Thymus (tissue), 11 donors: ENCODE measurements at regions not wholly inside any gene's neighbourhood (a gene's known extent, or its start where the extent isn't known, plus 50 kb on each side); places are given as distances from the start of the nearest gene placed in this dataset.

Experiments used
- DNase-seq, 9 donors: peaks; one replicate each; pipeline ENCODE4 v3.0.0-alpha.2; 2013; ENCODE audit warnings: low spot score in 9 of 9, low read depth in 6 of 9, missing footprints in 1 of 9
- H3K27ac ChIP-seq, 2 donors: one replicate each; pipeline ENCODE4 v1.5.1; 2013; ENCODE audit warnings: control low read depth in 1 of 2, low read depth in 1 of 2, low read length in 1 of 2, mild to moderate bottlenecking in 1 of 2, moderate library complexity in 1 of 2
- H3K27me3 ChIP-seq, 2 donors: one replicate each; pipeline ENCODE4 v1.5.1; 2013; ENCODE audit warnings: low read length in 1 of 2; ENCODE audit not compliant: control insufficient read depth in 2 of 2, insufficient read depth in 1 of 2
- H3K36me3 ChIP-seq, 2 donors: one replicate each; pipeline ENCODE4 v1.5.1; 2013; ENCODE audit warnings: low read length in 1 of 2, mild to moderate bottlenecking in 1 of 2, moderate library complexity in 1 of 2; ENCODE audit not compliant: control insufficient read depth in 2 of 2, insufficient read depth in 2 of 2
- H3K4me1 ChIP-seq, 2 donors: one replicate each; pipeline ENCODE4 v1.5.1; 2013; ENCODE audit warnings: low read length in 2 of 2; ENCODE audit not compliant: control insufficient read depth in 2 of 2, insufficient read depth in 2 of 2
- H3K4me3 ChIP-seq, 2 donors: one replicate each; pipeline ENCODE4 v1.5.1; 2013; ENCODE audit warnings: low read length in 2 of 2, control low read depth in 1 of 2, mild to moderate bottlenecking in 1 of 2
- H3K9me3 ChIP-seq, 2 donors: one replicate each; pipeline ENCODE4 v1.5.1; 2013; ENCODE audit warnings: low read length in 1 of 2, mild to moderate bottlenecking in 1 of 2; ENCODE audit not compliant: control insufficient read depth in 2 of 2, insufficient read depth in 1 of 2
- WGBS: extraction: QIAGEN DNeasy Blood & Tissue Kit; methylation state at CpG from one replicate; pipeline ENCODE4 v1.1.7; 2013; 5-methylcytosine and 5-hydroxymethylcytosine counted together
- donor health status: healthy.

GRCh38 chr9:102085548-102085947 is 347.1 kb upstream of the GRIN3A start:
- no peaks in the 10 kb centered on the region for H3K36me3 ChIP-seq
- H3K27ac ChIP-seq = no peak overlapping the region
- no peaks in the 10 kb centered on the region for H3K9me3 ChIP-seq
- no peaks in the 10 kb centered on the region for H3K4me1 ChIP-seq
- no peak for DNase-seq
- no peak overlapping the region for H3K4me3 ChIP-seq
- H3K27me3 ChIP-seq = no peaks in the 10 kb centered on the region

GRCh38 chr9:102072059-102072764 is 333.8 kb upstream of the GRIN3A start:
- 85% methylated on average over 9 of the region's 9 CpGs for WGBS

GRCh38 chr9:102069969-102070368 is 331.5 kb upstream of the GRIN3A start:
- H3K27ac ChIP-seq = no peak overlapping the region
- no peak overlapping the region for H3K4me3 ChIP-seq
- whole genome bisulfite sequencing = 91% methylated on average over 1 of the region's 1 CpG
- no peaks in the 10 kb centered on the region for H3K4me1 ChIP-seq
- DNase-seq = no peak
- peaks cover 0 to 9% of the 10 kb centered on the region in 2 donors for H3K9me3 ChIP-seq
- H3K36me3 ChIP-seq = no peaks in the 10 kb centered on the region
- H3K27me3 ChIP-seq = no peaks in the 10 kb centered on the region

More at GRCh38 chr9:102072059-102072764, 333.8 kb upstream of the GRIN3A start:
- no peak for DNase-seq
- no peak overlapping the region for H3K4me3 ChIP-seq
- no peaks in the 10 kb centered on the region for H3K9me3 ChIP-seq
- no peaks in the 10 kb centered on the region for H3K36me3 ChIP-seq
- H3K27ac ChIP-seq = no peak overlapping the region
- no peaks in the 10 kb centered on the region for H3K4me1 ChIP-seq
- no peaks in the 10 kb centered on the region for H3K27me3 ChIP-seq

- no peak overlapping the region for H3K27ac ChIP-seq
- no peaks in the 10 kb centered on the region for H3K9me3 ChIP-seq
- H3K36me3 ChIP-seq = no peaks in the 10 kb centered on the region
- H3K27me3 ChIP-seq = no peaks in the 10 kb centered on the region
- DNase-seq = no peak
- no peaks in the 10 kb centered on the region for H3K4me1 ChIP-seq
- 87% methylated on average over 2 of the region's 2 CpGs for WGBS
- no peak overlapping the region for H3K4me3 ChIP-seq
Measured at GRCh38 chr9:102054811-102055210, 316.4 kb upstream of the GRIN3A start.

- Histone ChIP-seq H3K4me3 (no peak overlapping the region), H3K4me1 (no peaks in the 10 kb centered on the region), H3K27ac (no peak overlapping the region), H3K27me3 (no peaks in the 10 kb centered on the region), H3K9me3 (peaks cover 0 to 3% of the 10 kb centered on the region in 2 donors), H3K36me3 (no peaks in the 10 kb centered on the region)
- WGBS = 82% methylated on average over 4 of the region's 4 CpGs
- DNase-seq = no peak
Measured at GRCh38 chr9:102049586-102050246, 311.3 kb upstream of the GRIN3A start.

- peaks cover 0 to 3% of the 10 kb centered on the region in 2 donors for H3K9me3 ChIP-seq
- no peaks in the 10 kb centered on the region for H3K4me1 ChIP-seq
- no peak overlapping the region for H3K27ac ChIP-seq
- WGBS = 62% methylated on average over 3 of the region's 3 CpGs
- no peaks in the 10 kb centered on the region for H3K27me3 ChIP-seq
- DNase-seq = no peak
- no peak overlapping the region for H3K4me3 ChIP-seq
- H3K36me3 ChIP-seq = no peaks in the 10 kb centered on the region
Measured at GRCh38 chr9:102047549-102047948, 309.1 kb upstream of the GRIN3A start.

GRCh38 chr9:102044133-102044532 is 305.7 kb upstream of the GRIN3A start:
- no peak for DNase-seq
- Histone ChIP-seq H3K27ac (no peak overlapping the region), H3K36me3 (no peaks in the 10 kb centered on the region), H3K4me3 (no peak overlapping the region), H3K4me1 (no peaks in the 10 kb centered on the region), H3K27me3 (no peaks in the 10 kb centered on the region), H3K9me3 (peaks cover 0 to 3% of the 10 kb centered on the region in 2 donors)
- WGBS = 85% methylated on average over 1 of the region's 1 CpG

- Histone ChIP-seq H3K27me3 (no peaks in the 10 kb centered on the region), H3K27ac (no peak overlapping the region), H3K4me1 (no peaks in the 10 kb centered on the region), H3K9me3 (no peaks in the 10 kb centered on the region), H3K4me3 (no peak overlapping the region), H3K36me3 (no peaks in the 10 kb centered on the region)
- 85% methylated on average over 1 of the region's 1 CpG for WGBS
- DNase-seq = no peak
Measured at GRCh38 chr9:102038006-102038405, 299.6 kb upstream of the GRIN3A start.

GRCh38 chr9:102035929-102036328 is 297.5 kb upstream of the GRIN3A start:
- Histone ChIP-seq H3K9me3 (no peaks in the 10 kb centered on the region), H3K4me1 (no peaks in the 10 kb centered on the region), H3K27ac (no peak overlapping the region), H3K4me3 (no peak overlapping the region), H3K36me3 (no peaks in the 10 kb centered on the region), H3K27me3 (no peaks in the 10 kb centered on the region)
- no peak for DNase-seq
